GM12878 (cell line): ENCODE measurements at regions not wholly inside any gene's neighbourhood (a gene's known extent, or its start where the extent isn't known, plus 50 kb on each side); places are given as distances from the start of the nearest gene placed in this dataset.

ENCODE experiments used
- GABPA ChIP-seq: IDR thresholded peaks from 2 replicates; pipeline ENCODE4 v1.6.1; 2014; ENCODE audit warnings: antibody characterized with exemption, low read depth, mild to moderate bottlenecking, inconsistent platforms
- JUNB ChIP-seq: IDR thresholded peaks from 2 replicates; pipeline ENCODE4 v1.6.1; 2016; ENCODE audit warnings: antibody characterized with exemption, mild to moderate bottlenecking
- RCOR1 ChIP-seq: conservative IDR thresholded peaks from 2 replicates; pipeline ENCODE4 v1.6.1; 2012; ENCODE audit warnings: low read depth, low read length, improper control_type of control experiment
- ZNF274 ChIP-seq: IDR thresholded peaks from one replicate; pipeline ENCODE4 v1.8.0; 2011; ENCODE audit not compliant: insufficient read length, insufficient read depth
- TF ChIP-seq, protein P1 (sequence below): IDR thresholded peaks from 2 replicates; pipeline ENCODE4 v1.6.1; 2012; ENCODE audit warnings: mild to moderate bottlenecking, low read depth, low read length
- TF ChIP-seq, protein P2 (sequence below): IDR thresholded peaks from 2 replicates; pipeline ENCODE4 v1.6.1; 2011; ENCODE audit warnings: mild to moderate bottlenecking, low read depth, low read length, moderate library complexity; ENCODE audit not compliant: insufficient replicate concordance
- TF ChIP-seq, protein P3 (sequence below), 3 experiments: IDR thresholded peaks in 2 of 3; conservative IDR thresholded peaks in 1 of 3; 2 replicates each; pipeline ENCODE4 v1.5.1; 2011; ENCODE audit warnings: low read depth in 3 of 3, low read length in 3 of 3, mild to moderate bottlenecking in 3 of 3, control low read depth in 2 of 3, moderate library complexity in 2 of 3, inconsistent platforms in 1 of 3, mixed read lengths in 1 of 3; ENCODE audit not compliant: control insufficient read depth in 2 of 3, insufficient read depth in 1 of 3; ENCODE audit errors: extremely low read depth in 1 of 3
- TF ChIP-seq, protein P4 (sequence below): fragments of 450-650 bp; IDR thresholded peaks from 2 replicates; pipeline ENCODE4 v1.6.1; 2018; ENCODE audit warnings: borderline replicate concordance, mild to moderate bottlenecking; ENCODE audit not compliant: partially characterized antibody

DNA sequence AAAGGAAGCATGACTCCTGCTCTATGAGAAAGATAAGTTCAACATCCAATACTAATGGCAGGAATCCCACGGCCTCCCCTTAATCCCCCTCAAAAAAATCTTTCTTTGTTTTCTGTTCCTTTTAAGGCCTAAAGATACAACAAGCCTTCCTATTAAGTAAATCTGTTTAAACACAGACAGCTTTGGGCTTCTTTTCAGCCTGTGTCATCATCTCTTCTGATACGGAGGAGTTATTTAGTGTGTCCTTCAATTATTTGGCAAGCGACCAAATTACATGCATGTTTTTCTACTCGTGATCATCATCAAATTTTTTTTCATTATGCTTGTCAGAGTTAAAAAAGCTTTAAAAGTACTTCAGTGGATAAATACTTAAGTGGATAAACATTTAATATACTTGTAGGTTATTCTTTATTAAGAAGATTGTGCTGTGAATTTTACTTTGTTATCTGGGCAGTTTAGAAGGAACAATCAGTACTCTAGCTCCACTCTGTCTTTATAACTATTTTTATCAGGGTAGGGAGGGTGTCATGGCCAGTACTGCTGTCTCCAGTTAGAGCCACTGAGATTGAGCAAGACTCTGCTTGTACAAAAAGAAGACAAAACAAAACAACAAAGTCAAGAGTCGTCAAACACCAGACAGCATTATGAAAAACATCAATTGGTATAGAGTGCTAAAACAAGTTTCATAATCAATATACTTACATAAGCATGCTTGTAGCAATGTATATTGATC, 210.7 kb downstream of the PRR32 start:
- TF ChIP-seq GABPA (no peak), RCOR1 (no peak), JUNB (no peak), ZNF274 (no peak)
- TF ChIP-seq, protein P1, sequence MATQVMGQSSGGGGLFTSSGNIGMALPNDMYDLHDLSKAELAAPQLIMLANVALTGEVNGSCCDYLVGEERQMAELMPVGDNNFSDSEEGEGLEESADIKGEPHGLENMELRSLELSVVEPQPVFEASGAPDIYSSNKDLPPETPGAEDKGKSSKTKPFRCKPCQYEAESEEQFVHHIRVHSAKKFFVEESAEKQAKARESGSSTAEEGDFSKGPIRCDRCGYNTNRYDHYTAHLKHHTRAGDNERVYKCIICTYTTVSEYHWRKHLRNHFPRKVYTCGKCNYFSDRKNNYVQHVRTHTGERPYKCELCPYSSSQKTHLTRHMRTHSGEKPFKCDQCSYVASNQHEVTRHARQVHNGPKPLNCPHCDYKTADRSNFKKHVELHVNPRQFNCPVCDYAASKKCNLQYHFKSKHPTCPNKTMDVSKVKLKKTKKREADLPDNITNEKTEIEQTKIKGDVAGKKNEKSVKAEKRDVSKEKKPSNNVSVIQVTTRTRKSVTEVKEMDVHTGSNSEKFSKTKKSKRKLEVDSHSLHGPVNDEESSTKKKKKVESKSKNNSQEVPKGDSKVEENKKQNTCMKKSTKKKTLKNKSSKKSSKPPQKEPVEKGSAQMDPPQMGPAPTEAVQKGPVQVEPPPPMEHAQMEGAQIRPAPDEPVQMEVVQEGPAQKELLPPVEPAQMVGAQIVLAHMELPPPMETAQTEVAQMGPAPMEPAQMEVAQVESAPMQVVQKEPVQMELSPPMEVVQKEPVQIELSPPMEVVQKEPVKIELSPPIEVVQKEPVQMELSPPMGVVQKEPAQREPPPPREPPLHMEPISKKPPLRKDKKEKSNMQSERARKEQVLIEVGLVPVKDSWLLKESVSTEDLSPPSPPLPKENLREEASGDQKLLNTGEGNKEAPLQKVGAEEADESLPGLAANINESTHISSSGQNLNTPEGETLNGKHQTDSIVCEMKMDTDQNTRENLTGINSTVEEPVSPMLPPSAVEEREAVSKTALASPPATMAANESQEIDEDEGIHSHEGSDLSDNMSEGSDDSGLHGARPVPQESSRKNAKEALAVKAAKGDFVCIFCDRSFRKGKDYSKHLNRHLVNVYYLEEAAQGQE: no peak
- TF ChIP-seq, protein P2, sequence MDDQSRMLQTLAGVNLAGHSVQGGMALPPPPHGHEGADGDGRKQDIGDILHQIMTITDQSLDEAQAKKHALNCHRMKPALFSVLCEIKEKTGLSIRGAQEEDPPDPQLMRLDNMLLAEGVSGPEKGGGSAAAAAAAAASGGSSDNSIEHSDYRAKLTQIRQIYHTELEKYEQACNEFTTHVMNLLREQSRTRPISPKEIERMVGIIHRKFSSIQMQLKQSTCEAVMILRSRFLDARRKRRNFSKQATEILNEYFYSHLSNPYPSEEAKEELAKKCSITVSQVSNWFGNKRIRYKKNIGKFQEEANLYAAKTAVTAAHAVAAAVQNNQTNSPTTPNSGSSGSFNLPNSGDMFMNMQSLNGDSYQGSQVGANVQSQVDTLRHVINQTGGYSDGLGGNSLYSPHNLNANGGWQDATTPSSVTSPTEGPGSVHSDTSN: no peak
- TF ChIP-seq, protein P3, sequence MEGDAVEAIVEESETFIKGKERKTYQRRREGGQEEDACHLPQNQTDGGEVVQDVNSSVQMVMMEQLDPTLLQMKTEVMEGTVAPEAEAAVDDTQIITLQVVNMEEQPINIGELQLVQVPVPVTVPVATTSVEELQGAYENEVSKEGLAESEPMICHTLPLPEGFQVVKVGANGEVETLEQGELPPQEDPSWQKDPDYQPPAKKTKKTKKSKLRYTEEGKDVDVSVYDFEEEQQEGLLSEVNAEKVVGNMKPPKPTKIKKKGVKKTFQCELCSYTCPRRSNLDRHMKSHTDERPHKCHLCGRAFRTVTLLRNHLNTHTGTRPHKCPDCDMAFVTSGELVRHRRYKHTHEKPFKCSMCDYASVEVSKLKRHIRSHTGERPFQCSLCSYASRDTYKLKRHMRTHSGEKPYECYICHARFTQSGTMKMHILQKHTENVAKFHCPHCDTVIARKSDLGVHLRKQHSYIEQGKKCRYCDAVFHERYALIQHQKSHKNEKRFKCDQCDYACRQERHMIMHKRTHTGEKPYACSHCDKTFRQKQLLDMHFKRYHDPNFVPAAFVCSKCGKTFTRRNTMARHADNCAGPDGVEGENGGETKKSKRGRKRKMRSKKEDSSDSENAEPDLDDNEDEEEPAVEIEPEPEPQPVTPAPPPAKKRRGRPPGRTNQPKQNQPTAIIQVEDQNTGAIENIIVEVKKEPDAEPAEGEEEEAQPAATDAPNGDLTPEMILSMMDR (IDR thresholded peaks at IDR 0.05 in 2 of 3, conservative IDR thresholded peaks at IDR 0.05 in 1 of 3; ENCODE audit: control insufficient read depth in 2 of 3, extremely low read depth in 1 of 3, insufficient read depth in 1 of 3, low read depth in 3 of 3, low read length in 3 of 3): no peak
- TF ChIP-seq, protein P4, sequence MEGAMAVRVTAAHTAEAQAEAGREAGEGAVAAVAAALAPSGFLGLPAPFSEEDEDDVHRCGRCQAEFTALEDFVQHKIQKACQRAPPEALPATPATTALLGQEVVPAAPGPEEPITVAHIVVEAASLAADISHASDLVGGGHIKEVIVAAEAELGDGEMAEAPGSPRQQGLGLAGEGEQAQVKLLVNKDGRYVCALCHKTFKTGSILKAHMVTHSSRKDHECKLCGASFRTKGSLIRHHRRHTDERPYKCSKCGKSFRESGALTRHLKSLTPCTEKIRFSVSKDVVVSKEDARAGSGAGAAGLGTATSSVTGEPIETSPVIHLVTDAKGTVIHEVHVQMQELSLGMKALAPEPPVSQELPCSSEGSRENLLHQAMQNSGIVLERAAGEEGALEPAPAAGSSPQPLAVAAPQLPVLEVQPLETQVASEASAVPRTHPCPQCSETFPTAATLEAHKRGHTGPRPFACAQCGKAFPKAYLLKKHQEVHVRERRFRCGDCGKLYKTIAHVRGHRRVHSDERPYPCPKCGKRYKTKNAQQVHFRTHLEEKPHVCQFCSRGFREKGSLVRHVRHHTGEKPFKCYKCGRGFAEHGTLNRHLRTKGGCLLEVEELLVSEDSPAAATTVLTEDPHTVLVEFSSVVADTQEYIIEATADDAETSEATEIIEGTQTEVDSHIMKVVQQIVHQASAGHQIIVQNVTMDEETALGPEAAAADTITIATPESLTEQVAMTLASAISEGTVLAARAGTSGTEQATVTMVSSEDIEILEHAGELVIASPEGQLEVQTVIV: no peak
